ENCODE measurements at regions not wholly inside any gene's neighbourhood (a gene's known extent, or its start where the extent isn't known, plus 50 kb on each side); places are given as distances from the start of the nearest gene placed in this dataset.

DNA sequence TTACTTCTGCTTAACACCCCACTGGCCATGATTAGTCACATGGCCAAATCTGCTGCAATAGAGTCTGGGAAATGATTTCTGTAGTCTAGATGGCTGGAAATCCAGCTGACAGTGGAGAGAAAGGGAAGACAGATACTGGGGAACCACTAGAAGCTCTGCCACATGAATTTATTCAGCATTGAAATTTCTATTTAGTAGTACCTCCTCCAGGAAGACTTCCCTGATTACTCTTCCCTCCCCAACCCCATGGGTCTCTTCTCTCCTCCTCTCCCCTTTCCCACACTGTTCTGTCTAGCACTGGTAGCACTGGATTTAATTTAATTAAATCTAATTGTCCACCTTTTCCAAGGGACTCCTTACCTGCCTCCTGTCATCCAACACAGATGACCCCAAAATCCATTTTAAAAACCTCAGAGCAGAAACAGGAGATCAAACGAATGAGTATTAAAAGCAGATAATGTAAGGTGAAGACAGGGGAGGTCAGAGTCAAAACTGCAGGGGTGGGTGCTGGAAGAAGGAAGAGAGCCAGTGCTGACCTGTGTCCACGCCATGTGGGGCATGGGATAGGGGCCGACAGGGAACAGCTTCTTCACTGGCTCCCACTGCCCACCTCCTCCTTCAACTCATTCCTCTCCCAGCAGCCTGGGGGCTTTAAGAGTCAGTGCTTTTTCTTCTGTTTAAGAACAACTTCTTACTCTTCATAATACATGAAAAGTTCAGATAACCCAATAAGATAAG lies 169.2 kb upstream of the HS6ST1 start:
- no peak for TF ChIP-seq CTCF (conservative IDR thresholded peaks at IDR 0.05; ENCODE audit: low read depth, low read length)
- no peak overlapping the region for H3K4me3 ChIP-seq (ENCODE audit: low read depth, low read length)
- DNase-seq (ENCODE audit: low read depth) = no peak

- peak; percentile 6 for DNase-seq (ENCODE audit: low read depth)
- H3K4me3 ChIP-seq (ENCODE audit: low read depth, low read length) = no peak overlapping the region
- TF ChIP-seq CTCF (conservative IDR thresholded peaks at IDR 0.05; ENCODE audit: low read depth, low read length) = no peak
Observed at GRCh38 chr2:128488434-128488833, 169.8 kb upstream of the HS6ST1 start.

- H3K4me3 ChIP-seq (ENCODE audit: low read depth, low read length) = no peak overlapping the region
- peak; percentile 19 for DNase-seq (ENCODE audit: low read depth)
- TF ChIP-seq CTCF (conservative IDR thresholded peaks at IDR 0.05; ENCODE audit: low read depth, low read length) = no peak
Observed at GRCh38 chr2:128489526-128490273, 171.0 kb upstream of the HS6ST1 start.

DNA sequence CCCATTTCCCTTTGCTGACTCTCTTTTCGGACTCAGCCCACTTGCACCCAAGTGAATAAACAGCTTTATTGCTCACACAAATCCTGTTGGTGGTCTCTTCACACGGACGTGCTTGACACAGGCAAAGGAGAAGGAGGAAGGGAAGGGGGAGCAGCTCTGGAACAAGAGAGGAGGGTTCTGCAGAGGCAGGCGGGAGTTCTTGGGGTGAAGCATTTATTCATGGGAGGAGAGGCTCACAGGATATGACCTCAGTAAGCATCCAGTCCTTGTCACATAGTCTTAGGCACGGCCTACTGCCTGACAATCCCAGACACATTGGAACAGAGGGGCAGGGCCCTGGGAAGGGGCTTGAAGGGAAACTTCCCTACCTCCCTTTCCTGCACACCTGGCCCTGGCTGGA lies 171.7 kb upstream of the HS6ST1 start:
- TF ChIP-seq CTCF (conservative IDR thresholded peaks at IDR 0.05; ENCODE audit: low read depth, low read length) = no peak
- no peak overlapping the region for H3K4me3 ChIP-seq (ENCODE audit: low read depth, low read length)
- no peak for DNase-seq (ENCODE audit: low read depth)

- no peak for TF ChIP-seq CTCF (conservative IDR thresholded peaks at IDR 0.05; ENCODE audit: low read depth, low read length)
- no peak for DNase-seq (ENCODE audit: low read depth)
- H3K4me3 ChIP-seq (ENCODE audit: low read depth, low read length) = no peak overlapping the region
Observed at GRCh38 chr2:128490881-128491691, 172.4 kb upstream of the HS6ST1 start.

DNA sequence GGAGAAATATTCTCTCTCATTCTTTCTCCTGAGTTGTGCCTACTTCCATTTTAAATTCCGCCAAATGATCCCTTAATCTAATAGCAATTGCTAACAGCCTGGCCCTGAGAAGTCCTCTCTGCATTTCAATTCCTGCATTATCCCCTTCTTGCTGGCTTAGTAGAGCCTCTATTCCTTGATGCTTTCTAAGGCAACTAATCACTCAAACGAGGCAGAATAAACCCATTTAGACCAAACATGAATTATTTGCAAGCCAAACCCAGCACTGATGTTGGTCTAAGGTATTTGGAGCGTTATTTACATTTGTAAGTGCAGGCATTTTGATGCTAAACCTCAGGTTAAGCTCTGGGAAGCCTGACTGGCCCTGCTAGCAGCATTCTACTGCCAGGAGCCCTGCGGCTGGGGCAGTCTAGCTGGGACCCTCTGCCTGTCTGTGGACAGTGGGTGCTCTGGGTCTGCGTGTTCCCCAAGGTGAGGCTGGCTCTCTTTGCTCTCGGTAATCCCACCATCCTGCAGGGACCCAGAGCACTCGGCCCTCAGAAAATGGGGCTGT lies 173.1 kb upstream of the HS6ST1 start:
- no peak for DNase-seq (ENCODE audit: low read depth)
- TF ChIP-seq CTCF (conservative IDR thresholded peaks at IDR 0.05; ENCODE audit: low read depth, low read length) = no peak
- no peak overlapping the region for H3K4me3 ChIP-seq (ENCODE audit: low read depth, low read length)

All from choroid plexus epithelial cell (primary cell).